B cell (primary cell): ENCODE measurements at regions not wholly inside any gene's neighbourhood (a gene's known extent, or its start where the extent isn't known, plus 50 kb on each side); places are given as distances from the start of the nearest gene placed in this dataset.

ENCODE experiments used
- ATAC-seq: fragments of 200-7000 bp; cut with Tn5 transposase; one replicate; pipeline ENCODE4 v1.10.0; 2021; ENCODE audit warnings: low read depth, mild to moderate bottlenecking, moderate number of reproducible peaks, moderate library complexity
- CTCF ChIA-PET: fragments of 350-600 bp; sonication (Branson Sonifier 250); formaldehyde crosslinking; loops from one replicate; lab custom pipeline; 2021; ENCODE audit warnings: antibody characterized with exemption, inconsistent platforms; lab: Charles Lee
- POLR2A ChIA-PET: fragments of 350-600 bp; sonication (Branson Sonifier 250); formaldehyde crosslinking; loops from one replicate; lab custom pipeline; 2021; ENCODE audit warnings: antibody characterized with exemption; lab: Charles Lee
- DNase-seq: peaks from one replicate; pipeline ENCODE4 v3.0.0; 2013
- H2AFZ ChIP-seq: 2 replicates; pipeline ENCODE4 v1.6.1; 2012; ENCODE audit warnings: mild to moderate bottlenecking, low read depth, low read length; ENCODE audit not compliant: insufficient read depth, poor library complexity, severe bottlenecking
- H3K27ac ChIP-seq, 2 donors: 1 replicate in 1 of 2; 2 replicates in 1 of 2; pipeline ENCODE4 v1.5.1; 2012 to 2013; ENCODE audit warnings: low read length in 2 of 2, mild to moderate bottlenecking in 2 of 2, moderate library complexity in 1 of 2
- H3K27me3 ChIP-seq, 4 experiments: fragments of 200-600 bp in 1 of 4; sonication (generic) in 1 of 4; replicated peaks in 1 of 4; 1 replicate in 2 of 4; 2 replicates in 2 of 4; pipeline versions ENCODE4 v1.6.1 to v1.7.0; 2013 to 2016; ENCODE audit warnings: low read length in 3 of 4, mild to moderate bottlenecking in 2 of 4, mixed read lengths in 1 of 4, moderate library complexity in 1 of 4; ENCODE audit not compliant: insufficient read depth in 4 of 4, control insufficient read depth in 3 of 4; ENCODE audit errors: control extremely low read depth in 1 of 4
- H3K36me3 ChIP-seq, 2 experiments: replicated peaks in 1 of 2; 1 replicate in 1 of 2; 2 replicates in 1 of 2; pipeline versions ENCODE4 v1.6.1 to v1.7.1; 2013; ENCODE audit warnings: low read length in 1 of 2; ENCODE audit not compliant: insufficient read depth in 2 of 2, control insufficient read depth in 1 of 2; ENCODE audit errors: control extremely low read depth in 1 of 2, extremely low read depth in 1 of 2
- H3K4me1 ChIP-seq, 2 donors: fragments of 200-600 bp in 1 of 2; sonication (generic) in 1 of 2; 1 replicate in 1 of 2; 2 replicates in 1 of 2; pipeline versions ENCODE4 v1.5.1 to v1.6.1; 2013 to 2017; ENCODE audit warnings: low read length in 2 of 2; ENCODE audit not compliant: control insufficient read depth in 2 of 2, insufficient read depth in 2 of 2
- H3K4me2 ChIP-seq: replicated peaks from 2 replicates; pipeline ENCODE3; 2012; ENCODE audit warnings: mild to moderate bottlenecking, low read depth, low read length; ENCODE audit not compliant: poor library complexity, severe bottlenecking
- H3K4me3 ChIP-seq, 5 experiments: fragments of 200-600 bp in 1 of 5; sonication (generic) in 1 of 5; 1 replicate in 3 of 5; 2 replicates in 2 of 5; pipeline versions ENCODE4 v1.5.1 to v1.7.0; 2011 to 2016; ENCODE audit warnings: low read length in 4 of 5, mild to moderate bottlenecking in 4 of 5, low read depth in 2 of 5, control low read depth in 1 of 5, moderate library complexity in 1 of 5; ENCODE audit not compliant: insufficient read depth in 1 of 5; ENCODE audit errors: control extremely low read depth in 1 of 5, extremely low read depth in 1 of 5
- H3K79me2 ChIP-seq: fragments of 200-600 bp; sonication (generic); one replicate; pipeline ENCODE4 v1.6.0; 2016; ENCODE audit warnings: low read length; ENCODE audit not compliant: control insufficient read depth, insufficient read depth
- H3K9ac ChIP-seq: fragments of 200-600 bp; sonication (generic); 2 replicates; pipeline ENCODE4 v1.6.1; 2017; ENCODE audit warnings: mild to moderate bottlenecking, low read length, moderate library complexity
- H3K9me3 ChIP-seq, 3 donors: one replicate each; pipeline versions ENCODE4 v1.6.1 to v1.7.1; 2013; ENCODE audit warnings: low read length in 2 of 3; ENCODE audit not compliant: control insufficient read depth in 2 of 3, insufficient read depth in 1 of 3; ENCODE audit errors: control extremely low read depth in 1 of 3
- H4K20me1 ChIP-seq: 2 replicates; pipeline ENCODE4 v1.6.0; 2012; ENCODE audit warnings: mild to moderate bottlenecking, low read length; ENCODE audit not compliant: insufficient read depth, control insufficient read depth, poor library complexity, severe bottlenecking
- H3K27ac Mint-ChIP-seq: one replicate; pipeline ENCODE4 v1.8.0; 2021; ENCODE audit warnings: mixed read lengths
- H3K27me3 Mint-ChIP-seq: one replicate; pipeline ENCODE4 v1.8.0; 2021; ENCODE audit warnings: mixed read lengths
- H3K4me1 Mint-ChIP-seq: one replicate; pipeline ENCODE4 v1.8.0; 2021; ENCODE audit warnings: mixed read lengths
- H3K4me3 Mint-ChIP-seq: one replicate; pipeline ENCODE4 v1.8.0; 2021; ENCODE audit warnings: mixed read lengths
- H3K9me3 Mint-ChIP-seq: one replicate; pipeline ENCODE4 v1.8.0; 2022; ENCODE audit warnings: mixed read lengths; ENCODE audit not compliant: insufficient read depth
- CTCF ChIP-seq: fragments of 200-600 bp; IDR thresholded peaks from one replicate; pipeline ENCODE4 v1.8.0; 2022; ENCODE audit warnings: antibody characterized with exemption, mild to moderate bottlenecking
- EZH2 ChIP-seq: IDR thresholded peaks from 2 replicates; pipeline ENCODE4 v1.6.1; 2012; ENCODE audit warnings: borderline replicate concordance, low read depth, mild to moderate bottlenecking, moderate library complexity, low read length; ENCODE audit not compliant: insufficient read depth, poor library complexity, severe bottlenecking
- WGBS: methylation state at CpG from one replicate; pipeline ENCODE4 v1.1.5; 2013; ENCODE audit warnings: missing lambda C conversion rate; ENCODE audit not compliant: insufficient coverage; 5-methylcytosine and 5-hydroxymethylcytosine counted together
- intact Hi-C: fragments of 100-400 bp; cut with micrococcal nuclease; formaldehyde crosslinking; loops from one replicate; pipeline ENCODE4 v1.10.0; 2022

GRCh38 chr21:16137106-16137505, 407.3 kb downstream of the USP25 start:
- DNase-seq (no peak), ATAC-seq (no peak)
- TF ChIP-seq EZH2 (no peak), CTCF (no peak)
- Histone ChIP-seq H3K9me3 (peaks cover 0 to 13% (median 0%) of the 10 kb centered on the region in 3 donors), H3K4me2 (no peak overlapping the region), H4K20me1 (no peaks in the 10 kb centered on the region), H3K27me3 (no peaks in the 10 kb centered on the region), H3K4me3 (no peak overlapping the region), H3K9ac (no peak overlapping the region), H3K4me1 (no peaks in the 10 kb centered on the region), H3K79me2 (no peaks in the 10 kb centered on the region), H2AFZ (no peak overlapping the region), H3K36me3 (no peaks in the 10 kb centered on the region), H3K27ac (no peak overlapping the region)
- H3K9me3 Mint-ChIP-seq, result no peaks in the 10 kb centered on the region
- no peaks in the 10 kb centered on the region for H3K27me3 Mint-ChIP-seq
- CTCF ChIA-PET, result no interaction called here
- no peak overlapping the region for H3K27ac Mint-ChIP-seq
- POLR2A ChIA-PET, result no interaction called here
- intact Hi-C loops, result no loop called here
- no peak overlapping the region for H3K4me3 Mint-ChIP-seq
- no CpG with 5 or more reads among the region's 1 CpG for WGBS
- no peaks in the 10 kb centered on the region for H3K4me1 Mint-ChIP-seq

DNA sequence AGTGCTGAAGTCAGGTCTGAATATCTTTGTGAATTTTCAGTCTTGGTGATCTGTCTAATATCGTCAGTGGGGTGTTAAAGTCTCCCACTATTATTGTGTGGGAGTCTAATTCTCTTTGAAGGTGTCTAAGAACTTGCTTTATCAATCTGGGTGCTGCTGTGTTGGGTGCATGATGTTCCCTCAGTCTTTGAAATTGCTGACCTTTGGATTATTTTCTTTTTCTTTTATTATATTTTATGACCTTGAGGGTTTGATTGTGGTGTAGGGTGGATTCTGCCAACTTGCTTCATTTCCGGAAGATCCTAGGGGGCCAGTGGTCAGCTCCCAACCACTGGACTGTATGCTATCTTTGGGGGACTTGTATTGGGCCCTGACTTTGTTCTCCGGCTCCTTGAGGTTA, 415.3 kb downstream of the USP25 start:
- Histone ChIP-seq H3K79me2 (no peaks in the 10 kb centered on the region), H3K4me2 (no peak overlapping the region), H3K27me3 (no peaks in the 10 kb centered on the region), H3K9ac (no peak overlapping the region), H3K4me1 (no peaks in the 10 kb centered on the region), H3K9me3 (peaks cover 0 to 14% (median 1%) of the 10 kb centered on the region in 3 donors), H2AFZ (no peak overlapping the region), H3K36me3 (no peaks in the 10 kb centered on the region), H3K4me3 (no peak overlapping the region), H3K27ac (no peak overlapping the region), H4K20me1 (no peaks in the 10 kb centered on the region)
- Mint-ChIP-seq H3K9me3 (no peaks in the 10 kb centered on the region), H3K27ac (no peak overlapping the region), H3K4me1 (no peaks in the 10 kb centered on the region), H3K4me3 (no peak overlapping the region), H3K27me3 (no peaks in the 10 kb centered on the region)
- WGBS, result 90% methylated on average over 2 of the region's 3 CpGs
- POLR2A ChIA-PET, result no interaction called here
- TF ChIP-seq EZH2 (no peak), CTCF (no peak)
- intact Hi-C loops, result no loop called here
- CTCF ChIA-PET, result no interaction called here
- DNase-seq (no peak), ATAC-seq (no peak)
